Astrocyte (in vitro differentiated cells and primary cell): ENCODE measurements at regions not wholly inside any gene's neighbourhood (a gene's known extent, or its start where the extent isn't known, plus 50 kb on each side); places are given as distances from the start of the nearest gene placed in this dataset.
A peak's percentile ranks its signal among the peaks of the same experiment; 100 is the strongest.

Experiments
- DNase-seq: peaks from one replicate; pipeline ENCODE4 v3.0.0-alpha.2; 2010; ENCODE audit warnings: low read depth
- FAIRE-seq: peaks from 2 replicates; lab custom pipeline; 2011; peaks lifted over from hg19 to GRCh38; lab: Jason Lieb, UNC
- H2AFZ ChIP-seq: 2 replicates; pipeline ENCODE4 v1.6.0; 2012; ENCODE audit warnings: low read depth, low read length, inconsistent platforms
- H3K27ac ChIP-seq: 2 replicates; pipeline ENCODE4 v1.5.1; 2011; ENCODE audit warnings: low read depth, low read length, inconsistent platforms
- H3K27me3 ChIP-seq: 2 replicates; pipeline ENCODE4 v1.6.0; 2011; ENCODE audit warnings: low read length, inconsistent platforms; ENCODE audit not compliant: insufficient read depth
- H3K36me3 ChIP-seq: 2 replicates; pipeline ENCODE4 v1.5.1; 2011; ENCODE audit warnings: low read length, inconsistent platforms; ENCODE audit not compliant: insufficient read depth
- H3K4me1 ChIP-seq: 2 replicates; pipeline ENCODE4 v1.5.1; 2011; ENCODE audit warnings: low read length, inconsistent platforms; ENCODE audit not compliant: insufficient read depth
- H3K4me2 ChIP-seq: 2 replicates; pipeline ENCODE4 v1.6.0; 2012; ENCODE audit warnings: low read length, inconsistent platforms
- H3K4me3 ChIP-seq: 2 replicates; pipeline ENCODE4 v1.5.1; 2011; ENCODE audit warnings: low read depth, mild to moderate bottlenecking, low read length, inconsistent platforms; ENCODE audit not compliant: insufficient read depth
- H3K79me2 ChIP-seq: 2 replicates; pipeline ENCODE4 v1.6.0; 2012; ENCODE audit warnings: mild to moderate bottlenecking, low read length, inconsistent platforms; ENCODE audit not compliant: insufficient read depth
- H3K9ac ChIP-seq: 2 replicates; pipeline ENCODE4 v1.6.0; 2012; ENCODE audit warnings: mild to moderate bottlenecking, low read length, inconsistent platforms
- H3K9me3 ChIP-seq: 2 replicates; pipeline ENCODE4 v1.5.1; 2012; ENCODE audit warnings: low read depth, mild to moderate bottlenecking, low read length, inconsistent platforms; ENCODE audit not compliant: insufficient read depth
- H4K20me1 ChIP-seq: 2 replicates; pipeline ENCODE4 v1.6.0; 2012; ENCODE audit warnings: low read length, inconsistent platforms; ENCODE audit not compliant: insufficient read depth
- H3K27ac Mint-ChIP-seq: one replicate; pipeline ENCODE4 v1.8.0; 2021; ENCODE audit warnings: mild to moderate bottlenecking, mixed read lengths; ENCODE audit not compliant: unreplicated experiment
- H3K27me3 Mint-ChIP-seq: one replicate; pipeline ENCODE4 v1.8.0; 2021; ENCODE audit warnings: low read depth, mixed read lengths; ENCODE audit not compliant: unreplicated experiment
- H3K36me3 Mint-ChIP-seq: one replicate; pipeline ENCODE4 v1.8.0; 2021; ENCODE audit warnings: low read depth, mixed read lengths; ENCODE audit not compliant: unreplicated experiment
- H3K4me1 Mint-ChIP-seq: one replicate; pipeline ENCODE4 v1.8.0; 2021; ENCODE audit warnings: low read depth, mixed read lengths; ENCODE audit not compliant: unreplicated experiment
- H3K4me3 Mint-ChIP-seq: one replicate; pipeline ENCODE4 v1.8.0; 2021; ENCODE audit warnings: mild to moderate bottlenecking, moderate library complexity, mixed read lengths; ENCODE audit not compliant: unreplicated experiment
- H3K9me3 Mint-ChIP-seq: one replicate; pipeline ENCODE4 v1.8.0; 2021; ENCODE audit warnings: mild to moderate bottlenecking, mixed read lengths; ENCODE audit not compliant: unreplicated experiment
- EZH2 ChIP-seq: IDR thresholded peaks from 2 replicates; pipeline ENCODE4 v1.6.1; 2012; ENCODE audit warnings: mild to moderate bottlenecking, low read length, inconsistent platforms; ENCODE audit not compliant: insufficient read depth
- TF ChIP-seq, protein P1 (sequence below): IDR thresholded peaks from 2 replicates; pipeline ENCODE4 v1.5.1; 2011; ENCODE audit warnings: low read depth, mild to moderate bottlenecking, inconsistent platforms, low read length, moderate library complexity; ENCODE audit not compliant: insufficient read depth

DNA sequence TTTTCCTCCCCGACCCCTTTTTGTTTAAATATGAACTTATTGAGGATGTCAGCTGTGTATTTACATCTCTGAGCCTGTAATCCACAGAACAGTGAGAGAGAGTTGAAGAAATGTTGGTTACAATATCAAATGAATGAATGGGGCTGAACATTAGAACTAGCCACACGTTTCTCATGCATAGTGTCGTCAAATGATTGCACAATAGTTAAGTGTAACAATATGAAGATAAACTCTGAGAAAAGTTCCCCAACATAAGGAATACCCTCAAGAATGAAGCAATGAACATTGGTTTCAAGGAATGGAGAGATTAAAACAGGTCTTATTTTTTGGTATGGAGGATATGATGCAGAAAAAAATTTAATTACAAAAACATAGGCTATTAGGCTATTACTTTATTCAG, 100.5 kb upstream of the DTNBP1 start:
- Histone ChIP-seq H3K9ac (no peak overlapping the region), H3K27ac (no peak overlapping the region), H3K4me2 (no peak overlapping the region), H2AFZ (no peak overlapping the region), H3K27me3 (peaks cover 3% of the 10 kb centered on the region), H3K9me3 (peaks cover 2% of the 10 kb centered on the region), H3K4me1 (no peaks in the 10 kb centered on the region), H3K36me3 (no peaks in the 10 kb centered on the region), H3K79me2 (no peaks in the 10 kb centered on the region), H4K20me1 (no peaks in the 10 kb centered on the region), H3K4me3 (no peak overlapping the region)
- DNase-seq: no peak
- peak overlapping the region; percentile 67 for H3K27ac Mint-ChIP-seq
- no peak for TF ChIP-seq EZH2
- TF ChIP-seq, protein P1, sequence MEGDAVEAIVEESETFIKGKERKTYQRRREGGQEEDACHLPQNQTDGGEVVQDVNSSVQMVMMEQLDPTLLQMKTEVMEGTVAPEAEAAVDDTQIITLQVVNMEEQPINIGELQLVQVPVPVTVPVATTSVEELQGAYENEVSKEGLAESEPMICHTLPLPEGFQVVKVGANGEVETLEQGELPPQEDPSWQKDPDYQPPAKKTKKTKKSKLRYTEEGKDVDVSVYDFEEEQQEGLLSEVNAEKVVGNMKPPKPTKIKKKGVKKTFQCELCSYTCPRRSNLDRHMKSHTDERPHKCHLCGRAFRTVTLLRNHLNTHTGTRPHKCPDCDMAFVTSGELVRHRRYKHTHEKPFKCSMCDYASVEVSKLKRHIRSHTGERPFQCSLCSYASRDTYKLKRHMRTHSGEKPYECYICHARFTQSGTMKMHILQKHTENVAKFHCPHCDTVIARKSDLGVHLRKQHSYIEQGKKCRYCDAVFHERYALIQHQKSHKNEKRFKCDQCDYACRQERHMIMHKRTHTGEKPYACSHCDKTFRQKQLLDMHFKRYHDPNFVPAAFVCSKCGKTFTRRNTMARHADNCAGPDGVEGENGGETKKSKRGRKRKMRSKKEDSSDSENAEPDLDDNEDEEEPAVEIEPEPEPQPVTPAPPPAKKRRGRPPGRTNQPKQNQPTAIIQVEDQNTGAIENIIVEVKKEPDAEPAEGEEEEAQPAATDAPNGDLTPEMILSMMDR: no peak
- H3K9me3 Mint-ChIP-seq: no peaks in the 10 kb centered on the region
- H3K27me3 Mint-ChIP-seq: no peaks in the 10 kb centered on the region
- H3K36me3 Mint-ChIP-seq: no peaks in the 10 kb centered on the region
- H3K4me1 Mint-ChIP-seq: peaks cover 21% of the 10 kb centered on the region
- no peak for FAIRE-seq
- H3K4me3 Mint-ChIP-seq: no peak overlapping the region

DNA sequence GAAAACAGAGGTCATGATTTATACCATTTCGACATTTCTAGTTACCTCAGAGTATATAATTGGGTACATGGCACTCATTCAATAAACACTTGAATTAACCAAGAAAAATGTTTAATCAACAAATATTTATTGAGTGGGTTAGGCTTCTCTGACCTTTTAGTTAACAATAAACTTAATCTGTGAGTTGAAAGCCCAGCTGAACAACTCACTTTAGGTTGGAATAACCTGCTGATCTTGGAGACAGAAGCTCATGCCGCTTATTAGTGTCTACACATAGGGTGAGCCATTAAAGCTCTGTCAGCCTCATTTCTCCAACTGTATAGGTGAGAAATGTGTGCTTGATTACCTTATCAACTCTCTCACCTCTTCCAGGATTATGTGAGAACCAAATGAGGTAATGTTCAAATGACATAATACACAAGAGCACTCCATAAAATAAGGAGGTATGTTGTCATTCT, 98.2 kb upstream of the DTNBP1 start:
- peaks cover 21% of the 10 kb centered on the region for H3K4me1 Mint-ChIP-seq
- no peaks in the 10 kb centered on the region for H3K27me3 Mint-ChIP-seq
- no peaks in the 10 kb centered on the region for H3K79me2 ChIP-seq
- H3K4me2 ChIP-seq: no peak overlapping the region
- no peaks in the 10 kb centered on the region for H3K36me3 Mint-ChIP-seq
- H3K4me1 ChIP-seq: no peaks in the 10 kb centered on the region
- no peak overlapping the region for H2AFZ ChIP-seq
- no peaks in the 10 kb centered on the region for H3K36me3 ChIP-seq
- no peak overlapping the region for H3K9ac ChIP-seq
- peaks cover 4% of the 10 kb centered on the region for H3K9me3 ChIP-seq
- H3K27ac ChIP-seq: no peak overlapping the region
- DNase-seq (no peak), FAIRE-seq (no peak)
- peaks cover 3% of the 10 kb centered on the region for H3K27me3 ChIP-seq
- no peak for TF ChIP-seq EZH2
- TF ChIP-seq, protein P1: no peak
- no peak overlapping the region for H3K4me3 Mint-ChIP-seq
- peaks cover 4% of the 10 kb centered on the region for H3K9me3 Mint-ChIP-seq
- H4K20me1 ChIP-seq: no peaks in the 10 kb centered on the region
- H3K4me3 ChIP-seq: no peak overlapping the region
- no peak overlapping the region for H3K27ac Mint-ChIP-seq

DNA sequence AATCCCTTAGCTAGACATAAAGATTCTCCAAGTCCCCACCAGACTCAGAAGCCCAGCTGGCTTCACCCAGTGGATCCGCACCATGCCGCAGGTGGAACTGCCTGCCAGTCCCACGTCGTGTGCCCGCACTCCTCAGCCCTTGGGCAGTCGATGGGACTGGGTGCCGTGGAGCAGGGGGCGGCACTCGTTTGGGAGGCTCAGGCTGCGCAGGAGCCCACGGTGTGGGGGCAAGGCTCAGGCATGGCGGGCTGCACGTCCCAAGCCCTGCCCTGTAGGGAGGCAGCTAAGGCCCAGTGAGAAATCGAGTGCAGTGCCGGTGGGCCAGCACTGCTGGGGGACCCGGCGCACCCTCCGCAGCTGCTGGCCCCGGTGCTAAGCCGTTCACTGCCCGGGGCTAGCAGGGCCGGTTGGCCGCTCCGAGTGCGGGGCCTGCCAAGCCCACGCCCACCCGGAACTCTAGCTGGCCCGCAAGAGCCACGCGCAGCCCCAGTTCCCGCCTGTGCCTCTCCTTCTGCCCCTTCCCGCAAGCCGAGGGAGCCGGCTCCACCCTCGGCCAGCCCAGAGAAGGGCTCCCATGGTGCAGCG, 95.9 kb upstream of the DTNBP1 start:
- FAIRE-seq (no peak), DNase-seq (no peak)
- no peak overlapping the region for H2AFZ ChIP-seq
- TF ChIP-seq, protein P1: no peak
- TF ChIP-seq EZH2: no peak
- H3K36me3 ChIP-seq: no peaks in the 10 kb centered on the region
- H3K27me3 ChIP-seq: peaks cover 3% of the 10 kb centered on the region
- Mint-ChIP-seq H3K27me3 (no peaks in the 10 kb centered on the region), H3K4me3 (no peak overlapping the region), H3K36me3 (no peaks in the 10 kb centered on the region), H3K9me3 (peaks cover 4% of the 10 kb centered on the region), H3K4me1 (peaks cover 15% of the 10 kb centered on the region), H3K27ac (no peak overlapping the region)
- no peak overlapping the region for H3K4me2 ChIP-seq
- H3K4me3 ChIP-seq: no peak overlapping the region
- peaks cover 2% of the 10 kb centered on the region for H3K9me3 ChIP-seq
- no peaks in the 10 kb centered on the region for H4K20me1 ChIP-seq
- no peaks in the 10 kb centered on the region for H3K79me2 ChIP-seq
- H3K4me1 ChIP-seq: no peaks in the 10 kb centered on the region
- H3K27ac ChIP-seq: no peak overlapping the region
- H3K9ac ChIP-seq: no peak overlapping the region
